PC-9 (cell line): ENCODE measurements at regions not wholly inside any gene's neighbourhood (a gene's known extent, or its start where the extent isn't known, plus 50 kb on each side); places are given as distances from the start of the nearest gene placed in this dataset.
A peak's percentile ranks its signal among the peaks of the same experiment; 100 is the strongest.

Source experiments
- BruUV-seq: library from RNA; stranded (reverse); fragments of 400-500 nt; replicated peaks from 2 replicates; lab custom pipeline; 2021; lab: Mats Ljungman, UMichigan
- CTCF ChIA-PET: fragments of 300-600 bp; sonication (Branson Sonifier 250); formaldehyde crosslinking; loops from one replicate; lab custom pipeline; 2022; ENCODE audit warnings: antibody characterized with exemption; lab: Charles Lee
- POLR2A ChIA-PET: fragments of 300-600 bp; sonication (Branson Sonifier 250); formaldehyde crosslinking; loops from one replicate; lab custom pipeline; 2022; ENCODE audit warnings: antibody characterized with exemption; ENCODE audit not compliant: unreplicated experiment; lab: Charles Lee
- DNase-seq, 2 experiments: peaks; one replicate each; pipeline versions ENCODE4 v3.0.0 to v3.0.0-alpha.2; 2015 to 2022; ENCODE audit warnings: mixed read lengths in 1 of 2
- H2AFZ ChIP-seq: fragments of 200-600 bp; sonication (generic); 2 replicates; pipeline ENCODE4 v1.8.1; 2017; ENCODE audit warnings: antibody characterized with exemption
- H3F3A ChIP-seq: fragments of 200-600 bp; sonication (generic); 2 replicates; pipeline ENCODE4 v1.8.1; 2017; ENCODE audit warnings: antibody characterized with exemption, mild to moderate bottlenecking, low read depth; ENCODE audit not compliant: insufficient read depth
- H3K27ac ChIP-seq: fragments of 200-600 bp; sonication (generic); 2 replicates; pipeline ENCODE4 v1.6.1; 2016; ENCODE audit warnings: mixed run types
- H3K27me3 ChIP-seq: fragments of 200-600 bp; sonication (generic); 2 replicates; pipeline ENCODE4 v1.6.1; 2016; ENCODE audit warnings: low read depth, mixed run types; ENCODE audit not compliant: insufficient read depth
- H3K36me3 ChIP-seq: fragments of 200-600 bp; sonication (generic); 2 replicates; pipeline ENCODE4 v1.6.1; 2016; ENCODE audit warnings: low read depth, mixed run types
- H3K4me1 ChIP-seq: fragments of 200-600 bp; sonication (generic); replicated peaks from 2 replicates; pipeline ENCODE4 v1.6.1; 2016; ENCODE audit warnings: mixed run types; ENCODE audit not compliant: insufficient read depth
- H3K4me2 ChIP-seq: fragments of 200-600 bp; sonication (generic); 2 replicates; pipeline ENCODE4 v1.6.1; 2017; ENCODE audit warnings: mixed run types
- H3K4me3 ChIP-seq: fragments of 200-600 bp; sonication (generic); 2 replicates; pipeline ENCODE4 v1.6.1; 2016; ENCODE audit warnings: mixed run types
- H3K79me2 ChIP-seq: fragments of 200-600 bp; sonication (generic); 2 replicates; pipeline ENCODE4 v1.6.1; 2017; ENCODE audit warnings: low read depth, mixed run types
- H3K9me2 ChIP-seq: fragments of 200-600 bp; sonication (generic); 2 replicates; pipeline ENCODE4 v1.8.1; 2017; ENCODE audit warnings: mild to moderate bottlenecking; ENCODE audit not compliant: insufficient read depth
- H3K9me3 ChIP-seq: fragments of 200-600 bp; sonication (generic); 2 replicates; pipeline ENCODE4 v1.8.1; 2016; ENCODE audit warnings: low read depth; ENCODE audit not compliant: insufficient read depth
- H4K20me1 ChIP-seq: fragments of 200-600 bp; sonication (generic); 2 replicates; pipeline ENCODE4 v1.8.1; 2017; ENCODE audit not compliant: insufficient read depth
- EZH2 ChIP-seq: fragments of 200-600 bp; sonication (generic); IDR thresholded peaks from 2 replicates; pipeline ENCODE4 v1.8.0; 2017; ENCODE audit warnings: antibody characterized with exemption, low read depth
- intact Hi-C: fragments of 100-400 bp; cut with micrococcal nuclease; formaldehyde crosslinking; loops from one replicate; pipeline ENCODE4 v1.10.0; 2022; ENCODE audit not compliant: unreplicated experiment
- TF ChIP-seq, protein P1 (sequence below): fragments of 200-600 bp; sonication (generic); conservative IDR thresholded peaks from 2 replicates; pipeline ENCODE4 v1.6.1; 2017; ENCODE audit warnings: mixed run types, antibody characterized with exemption, mild to moderate bottlenecking, moderate library complexity

- H3K4me1 ChIP-seq: no peaks in the 10 kb centered on the region
- no peak overlapping the region for H3K4me2 ChIP-seq
- H3K9me3 ChIP-seq: no peaks in the 10 kb centered on the region
- POLR2A ChIA-PET: no interaction called here
- peak in 1 of 2 experiments; percentile 32 for DNase-seq
- CTCF ChIA-PET: no interaction called here
- H3F3A ChIP-seq: no peaks in the 10 kb centered on the region
- H3K36me3 ChIP-seq: no peaks in the 10 kb centered on the region
- no peaks in the 10 kb centered on the region for H4K20me1 ChIP-seq
- BruUV-seq: no TSS peak
- intact Hi-C loops: no loop called here
- no peak overlapping the region for H3K27ac ChIP-seq
- H2AFZ ChIP-seq: no peak overlapping the region
- no peak overlapping the region for H3K4me3 ChIP-seq
- no peaks in the 10 kb centered on the region for H3K9me2 ChIP-seq
- no peaks in the 10 kb centered on the region for H3K79me2 ChIP-seq
- H3K27me3 ChIP-seq: peaks cover 50% of the 10 kb centered on the region
- TF ChIP-seq, protein P1, sequence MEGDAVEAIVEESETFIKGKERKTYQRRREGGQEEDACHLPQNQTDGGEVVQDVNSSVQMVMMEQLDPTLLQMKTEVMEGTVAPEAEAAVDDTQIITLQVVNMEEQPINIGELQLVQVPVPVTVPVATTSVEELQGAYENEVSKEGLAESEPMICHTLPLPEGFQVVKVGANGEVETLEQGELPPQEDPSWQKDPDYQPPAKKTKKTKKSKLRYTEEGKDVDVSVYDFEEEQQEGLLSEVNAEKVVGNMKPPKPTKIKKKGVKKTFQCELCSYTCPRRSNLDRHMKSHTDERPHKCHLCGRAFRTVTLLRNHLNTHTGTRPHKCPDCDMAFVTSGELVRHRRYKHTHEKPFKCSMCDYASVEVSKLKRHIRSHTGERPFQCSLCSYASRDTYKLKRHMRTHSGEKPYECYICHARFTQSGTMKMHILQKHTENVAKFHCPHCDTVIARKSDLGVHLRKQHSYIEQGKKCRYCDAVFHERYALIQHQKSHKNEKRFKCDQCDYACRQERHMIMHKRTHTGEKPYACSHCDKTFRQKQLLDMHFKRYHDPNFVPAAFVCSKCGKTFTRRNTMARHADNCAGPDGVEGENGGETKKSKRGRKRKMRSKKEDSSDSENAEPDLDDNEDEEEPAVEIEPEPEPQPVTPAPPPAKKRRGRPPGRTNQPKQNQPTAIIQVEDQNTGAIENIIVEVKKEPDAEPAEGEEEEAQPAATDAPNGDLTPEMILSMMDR: no peak
- no peak for TF ChIP-seq EZH2
Observed at GRCh38 chr11:115629456-115630015, 125.3 kb upstream of the CADM1 start.

GRCh38 chr11:115627666-115628460 lies 123.6 kb upstream of the CADM1 start:
- Histone ChIP-seq H3K27ac (no peak overlapping the region), H3K9me3 (no peaks in the 10 kb centered on the region), H2AFZ (no peak overlapping the region), H3K27me3 (peaks cover 66% of the 10 kb centered on the region), H3K79me2 (no peaks in the 10 kb centered on the region), H3K4me2 (no peak overlapping the region), H3F3A (no peaks in the 10 kb centered on the region), H3K4me1 (no peaks in the 10 kb centered on the region), H3K36me3 (no peaks in the 10 kb centered on the region), H4K20me1 (no peaks in the 10 kb centered on the region), H3K4me3 (no peak overlapping the region), H3K9me2 (no peaks in the 10 kb centered on the region)
- BruUV-seq: no TSS peak
- ChIA-PET POLR2A (no interaction called here), CTCF (no interaction called here)
- peak in 1 of 2 experiments; percentile 17 for DNase-seq
- no peak for TF ChIP-seq EZH2
- TF ChIP-seq, protein P1: no peak
- intact Hi-C loops: no loop called here

DNA sequence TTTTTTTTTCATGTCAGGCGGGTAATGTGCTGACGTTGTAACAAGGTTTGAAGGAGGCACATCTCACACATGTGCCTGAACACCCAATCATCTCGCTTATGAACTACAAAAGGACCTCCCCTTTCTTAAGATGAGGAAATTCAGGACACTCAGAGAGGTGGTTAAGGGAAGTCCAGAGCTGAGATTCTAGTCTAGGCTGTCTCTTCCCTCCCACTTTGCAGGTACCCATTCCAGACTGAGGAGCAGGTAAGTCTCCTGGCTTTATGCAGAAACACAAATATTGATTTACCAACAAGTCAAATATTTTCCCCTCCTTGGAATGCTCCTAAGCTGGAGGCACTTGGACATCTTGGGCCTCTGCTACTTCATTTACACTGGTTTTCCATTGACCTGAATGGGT lies 122.9 kb upstream of the CADM1 start:
- no TSS peak for BruUV-seq
- ChIA-PET CTCF (no interaction called here), POLR2A (no interaction called here)
- Histone ChIP-seq H3K36me3 (no peaks in the 10 kb centered on the region), H3F3A (no peaks in the 10 kb centered on the region), H3K79me2 (no peaks in the 10 kb centered on the region), H3K27me3 (peaks cover 74% of the 10 kb centered on the region), H2AFZ (no peak overlapping the region), H3K4me3 (no peak overlapping the region), H4K20me1 (no peaks in the 10 kb centered on the region), H3K4me2 (no peak overlapping the region), H3K9me2 (no peaks in the 10 kb centered on the region), H3K9me3 (no peaks in the 10 kb centered on the region), H3K4me1 (no peaks in the 10 kb centered on the region), H3K27ac (no peak overlapping the region)
- DNase-seq: peak in 1 of 2 experiments; percentile 17
- no peak for TF ChIP-seq EZH2
- TF ChIP-seq, protein P1: no peak
- intact Hi-C loops: no loop called here
